DOHH2 (cell line): ENCODE measurements at regions not wholly inside any gene's neighbourhood (a gene's known extent, or its start where the extent isn't known, plus 50 kb on each side); places are given as distances from the start of the nearest gene placed in this dataset.

Source experiments
- CTCF ChIP-seq: fragments of 200-600 bp; sonication (generic); IDR thresholded peaks from one replicate; pipeline ENCODE4 v1.5.1; 2014; ENCODE audit warnings: antibody characterized with exemption, mild to moderate bottlenecking, low read depth, low read length; ENCODE audit not compliant: poor library complexity, severe bottlenecking
- EZH2phosphoT487 ChIP-seq: fragments of 200-600 bp; sonication (generic); IDR thresholded peaks from 2 replicates; pipeline ENCODE4 v1.6.1; 2017; ENCODE audit warnings: borderline replicate concordance, mild to moderate bottlenecking, antibody characterized with exemption, low read length, moderate library complexity, mixed read lengths

- TF ChIP-seq CTCF = no peak
- no peak for TF ChIP-seq EZH2phosphoT487
These were observed 60.5 kb upstream of the CAV2 start for GRCh38 chr7:116439005-116439404.
